ENCODE measurements at regions not wholly inside any gene's neighbourhood (a gene's known extent, or its start where the extent isn't known, plus 50 kb on each side); places are given as distances from the start of the nearest gene placed in this dataset.

DNA sequence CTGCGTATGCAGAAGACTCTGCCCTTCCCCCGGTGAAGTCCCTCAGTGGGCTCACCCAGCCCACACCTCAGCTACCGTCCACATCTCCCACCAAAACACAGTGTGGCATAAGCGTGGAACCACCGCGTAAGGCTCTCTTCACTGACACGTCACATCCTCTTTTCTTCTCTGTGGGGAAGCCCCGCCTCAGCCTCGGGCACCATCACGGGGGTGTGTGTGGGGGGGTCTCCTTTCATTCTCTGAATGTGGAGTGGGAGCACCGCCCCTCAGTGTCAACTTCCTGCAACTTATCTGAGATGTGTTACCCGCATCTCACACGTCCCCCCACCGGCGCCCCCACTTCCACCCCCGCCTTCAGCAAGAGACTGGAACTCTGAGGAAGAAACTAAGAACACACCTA lies 388.4 kb upstream of the JARID2 start:
- TF ChIP-seq, protein P1, sequence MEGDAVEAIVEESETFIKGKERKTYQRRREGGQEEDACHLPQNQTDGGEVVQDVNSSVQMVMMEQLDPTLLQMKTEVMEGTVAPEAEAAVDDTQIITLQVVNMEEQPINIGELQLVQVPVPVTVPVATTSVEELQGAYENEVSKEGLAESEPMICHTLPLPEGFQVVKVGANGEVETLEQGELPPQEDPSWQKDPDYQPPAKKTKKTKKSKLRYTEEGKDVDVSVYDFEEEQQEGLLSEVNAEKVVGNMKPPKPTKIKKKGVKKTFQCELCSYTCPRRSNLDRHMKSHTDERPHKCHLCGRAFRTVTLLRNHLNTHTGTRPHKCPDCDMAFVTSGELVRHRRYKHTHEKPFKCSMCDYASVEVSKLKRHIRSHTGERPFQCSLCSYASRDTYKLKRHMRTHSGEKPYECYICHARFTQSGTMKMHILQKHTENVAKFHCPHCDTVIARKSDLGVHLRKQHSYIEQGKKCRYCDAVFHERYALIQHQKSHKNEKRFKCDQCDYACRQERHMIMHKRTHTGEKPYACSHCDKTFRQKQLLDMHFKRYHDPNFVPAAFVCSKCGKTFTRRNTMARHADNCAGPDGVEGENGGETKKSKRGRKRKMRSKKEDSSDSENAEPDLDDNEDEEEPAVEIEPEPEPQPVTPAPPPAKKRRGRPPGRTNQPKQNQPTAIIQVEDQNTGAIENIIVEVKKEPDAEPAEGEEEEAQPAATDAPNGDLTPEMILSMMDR (IDR thresholded peaks at IDR 0.05; ENCODE audit: poor library complexity, severe bottlenecking): no peak
- TF ChIP-seq EZH2 (IDR thresholded peaks at IDR 0.05; ENCODE audit: borderline replicate concordance, insufficient read depth, low read length, poor library complexity, severe bottlenecking) (no peak), SMC3 (conservative IDR thresholded peaks at IDR 0.05; ENCODE audit: poor library complexity) (no peak)
- TF ChIP-seq, protein P2, sequence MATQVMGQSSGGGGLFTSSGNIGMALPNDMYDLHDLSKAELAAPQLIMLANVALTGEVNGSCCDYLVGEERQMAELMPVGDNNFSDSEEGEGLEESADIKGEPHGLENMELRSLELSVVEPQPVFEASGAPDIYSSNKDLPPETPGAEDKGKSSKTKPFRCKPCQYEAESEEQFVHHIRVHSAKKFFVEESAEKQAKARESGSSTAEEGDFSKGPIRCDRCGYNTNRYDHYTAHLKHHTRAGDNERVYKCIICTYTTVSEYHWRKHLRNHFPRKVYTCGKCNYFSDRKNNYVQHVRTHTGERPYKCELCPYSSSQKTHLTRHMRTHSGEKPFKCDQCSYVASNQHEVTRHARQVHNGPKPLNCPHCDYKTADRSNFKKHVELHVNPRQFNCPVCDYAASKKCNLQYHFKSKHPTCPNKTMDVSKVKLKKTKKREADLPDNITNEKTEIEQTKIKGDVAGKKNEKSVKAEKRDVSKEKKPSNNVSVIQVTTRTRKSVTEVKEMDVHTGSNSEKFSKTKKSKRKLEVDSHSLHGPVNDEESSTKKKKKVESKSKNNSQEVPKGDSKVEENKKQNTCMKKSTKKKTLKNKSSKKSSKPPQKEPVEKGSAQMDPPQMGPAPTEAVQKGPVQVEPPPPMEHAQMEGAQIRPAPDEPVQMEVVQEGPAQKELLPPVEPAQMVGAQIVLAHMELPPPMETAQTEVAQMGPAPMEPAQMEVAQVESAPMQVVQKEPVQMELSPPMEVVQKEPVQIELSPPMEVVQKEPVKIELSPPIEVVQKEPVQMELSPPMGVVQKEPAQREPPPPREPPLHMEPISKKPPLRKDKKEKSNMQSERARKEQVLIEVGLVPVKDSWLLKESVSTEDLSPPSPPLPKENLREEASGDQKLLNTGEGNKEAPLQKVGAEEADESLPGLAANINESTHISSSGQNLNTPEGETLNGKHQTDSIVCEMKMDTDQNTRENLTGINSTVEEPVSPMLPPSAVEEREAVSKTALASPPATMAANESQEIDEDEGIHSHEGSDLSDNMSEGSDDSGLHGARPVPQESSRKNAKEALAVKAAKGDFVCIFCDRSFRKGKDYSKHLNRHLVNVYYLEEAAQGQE (IDR thresholded peaks at IDR 0.05; ENCODE audit: borderline replicate concordance): no peak
